HUES6 (cell line): ENCODE measurements at regions not wholly inside any gene's neighbourhood (a gene's known extent, or its start where the extent isn't known, plus 50 kb on each side); places are given as distances from the start of the nearest gene placed in this dataset.
"Not testable (repeated sequence)": the region's sequence is repeated elsewhere in the genome, so short reads cannot be mapped to it uniquely, and the experiment has no call there.

Experiments
- H3K27ac ChIP-seq: 2 replicates; pipeline ENCODE4 v1.7.0; 2013; ENCODE audit warnings: low read depth, mild to moderate bottlenecking, low read length, inconsistent platforms
- H3K27me3 ChIP-seq: 2 replicates; pipeline ENCODE4 v1.6.1; 2013; ENCODE audit warnings: low read length; ENCODE audit not compliant: control insufficient read depth, insufficient read depth
- H3K36me3 ChIP-seq: 2 replicates; pipeline ENCODE4 v1.6.1; 2013; ENCODE audit warnings: low read length; ENCODE audit not compliant: control insufficient read depth, insufficient read depth
- H3K4me1 ChIP-seq: 2 replicates; pipeline ENCODE4 v1.6.1; 2013; ENCODE audit warnings: low read length; ENCODE audit not compliant: control insufficient read depth, insufficient read depth
- H3K4me3 ChIP-seq: 2 replicates; pipeline ENCODE4 v1.5.1; 2013; ENCODE audit warnings: low read depth, low read length
- H3K9ac ChIP-seq: one replicate; pipeline ENCODE4 v1.6.1; 2013; ENCODE audit warnings: mild to moderate bottlenecking, low read length
- H3K9me3 ChIP-seq: 2 replicates; pipeline ENCODE4 v1.6.1; 2013; ENCODE audit warnings: low read depth, low read length; ENCODE audit not compliant: control insufficient read depth, insufficient read depth

DNA sequence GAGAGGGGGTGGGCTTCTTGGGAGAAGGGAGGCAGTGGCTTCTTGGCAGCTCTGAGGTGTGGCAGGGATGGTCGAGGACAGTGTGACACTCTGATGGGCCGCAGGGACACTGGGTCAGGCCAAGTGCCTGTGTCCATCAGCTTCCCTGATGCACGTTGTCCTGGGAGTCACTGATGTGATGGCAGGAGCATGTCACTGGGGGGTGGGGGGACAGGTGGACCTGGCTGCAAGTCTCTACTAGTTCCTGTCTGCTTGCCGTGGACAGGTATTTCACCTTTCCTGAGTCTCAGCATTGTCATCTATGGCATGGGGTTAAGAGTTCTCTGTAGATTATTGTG lies 592.9 kb downstream of the TBC1D22A start:
- no peaks in the 10 kb centered on the region for H3K4me1 ChIP-seq
- H3K4me3 ChIP-seq: no peak overlapping the region
- no peak overlapping the region for H3K27ac ChIP-seq
- H3K36me3 ChIP-seq: no peaks in the 10 kb centered on the region
- H3K9me3 ChIP-seq: peaks cover 88% of the 10 kb centered on the region
- H3K9ac ChIP-seq: no peak overlapping the region
- H3K27me3 ChIP-seq: no peaks in the 10 kb centered on the region; the same call in 1 of the 2 replicates

DNA sequence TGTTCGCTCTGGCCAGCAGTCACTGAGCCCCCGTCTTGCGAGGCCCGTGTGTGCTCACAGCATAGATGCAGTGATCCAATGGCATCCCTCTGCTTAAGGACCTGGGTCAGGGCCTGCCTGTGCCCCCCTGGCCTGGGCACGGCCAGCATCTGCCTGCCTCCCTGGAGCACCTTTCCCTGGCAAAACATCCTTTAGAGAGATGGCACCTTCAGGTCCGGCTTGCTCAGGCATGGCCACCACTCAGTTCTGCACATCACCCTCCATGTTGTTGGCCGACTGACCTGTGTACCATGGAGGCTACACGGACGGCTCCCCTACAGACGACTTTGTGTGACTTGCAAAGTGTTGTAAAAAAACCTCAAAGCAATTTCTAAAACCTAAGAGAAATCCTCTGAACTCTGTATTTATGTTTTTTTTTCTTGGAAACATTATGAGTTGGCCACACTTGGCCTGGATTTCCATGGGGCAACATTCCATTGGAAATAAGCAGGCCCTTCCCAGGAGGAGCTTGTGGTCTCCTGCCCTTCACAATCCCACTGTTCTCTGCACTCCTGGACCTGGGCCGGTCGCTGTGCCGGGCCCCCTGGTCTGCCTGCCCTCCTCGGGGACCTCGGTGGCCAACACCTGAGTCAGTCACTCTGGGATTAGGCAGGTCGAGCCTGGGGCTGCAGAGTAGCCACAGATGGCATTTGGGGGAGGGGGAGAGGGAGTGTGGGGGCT lies 592.4 kb downstream of the TBC1D22A start:
- H3K4me3 ChIP-seq: no peak overlapping the region
- H3K4me1 ChIP-seq: no peaks in the 10 kb centered on the region
- H3K9me3 ChIP-seq: peaks cover 84% of the 10 kb centered on the region
- no peaks in the 10 kb centered on the region for H3K36me3 ChIP-seq
- no peaks in the 10 kb centered on the region; the same call in 1 of the 2 replicates for H3K27me3 ChIP-seq
- H3K27ac ChIP-seq: no peak overlapping the region
- H3K9ac ChIP-seq: no peak overlapping the region

DNA sequence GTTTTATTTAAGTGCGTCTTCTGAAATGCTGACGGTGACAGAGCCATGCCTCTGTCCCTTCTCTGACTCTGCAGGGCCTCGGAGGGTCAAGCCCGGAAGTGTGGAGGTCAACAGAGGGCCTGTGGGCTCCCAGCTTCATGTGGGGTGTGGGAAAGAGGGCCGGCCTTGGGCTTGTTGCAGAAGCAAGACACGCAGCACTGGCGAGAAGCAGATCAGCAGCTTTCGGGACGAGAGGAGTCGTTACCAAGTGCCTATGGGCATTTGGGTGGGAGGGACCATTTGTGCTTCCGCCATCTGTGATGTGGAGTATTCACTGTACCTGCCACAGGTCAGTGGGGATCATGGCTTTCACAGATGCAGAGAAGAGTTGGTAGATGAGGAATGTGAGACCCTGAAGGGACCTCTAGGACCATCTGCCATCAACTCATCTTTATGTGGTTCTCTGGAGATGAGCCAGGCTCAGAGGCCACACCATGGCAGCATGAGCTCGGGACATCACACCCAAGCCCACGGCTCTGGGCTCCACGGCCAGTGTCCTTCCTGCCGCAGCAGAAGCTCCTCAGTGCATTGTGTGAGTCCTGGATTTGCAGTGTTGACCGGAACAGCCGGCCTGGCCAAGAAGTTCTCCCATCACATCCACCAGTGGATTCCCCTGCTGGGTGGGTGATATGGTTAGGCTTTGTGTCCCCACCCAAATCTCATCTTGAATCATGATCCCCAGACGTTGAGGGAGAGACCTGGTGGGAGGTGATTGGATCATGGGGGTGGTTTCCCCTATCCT lies 590.7 kb downstream of the TBC1D22A start:
- Histone ChIP-seq H3K27me3 (no peaks in the 10 kb centered on the region), H3K9me3 (peaks cover 68% of the 10 kb centered on the region), H3K9ac (no peak overlapping the region), H3K36me3 (no peaks in the 10 kb centered on the region), H3K4me3 (no peak overlapping the region), H3K27ac (no peak overlapping the region), H3K4me1 (no peaks in the 10 kb centered on the region)

DNA sequence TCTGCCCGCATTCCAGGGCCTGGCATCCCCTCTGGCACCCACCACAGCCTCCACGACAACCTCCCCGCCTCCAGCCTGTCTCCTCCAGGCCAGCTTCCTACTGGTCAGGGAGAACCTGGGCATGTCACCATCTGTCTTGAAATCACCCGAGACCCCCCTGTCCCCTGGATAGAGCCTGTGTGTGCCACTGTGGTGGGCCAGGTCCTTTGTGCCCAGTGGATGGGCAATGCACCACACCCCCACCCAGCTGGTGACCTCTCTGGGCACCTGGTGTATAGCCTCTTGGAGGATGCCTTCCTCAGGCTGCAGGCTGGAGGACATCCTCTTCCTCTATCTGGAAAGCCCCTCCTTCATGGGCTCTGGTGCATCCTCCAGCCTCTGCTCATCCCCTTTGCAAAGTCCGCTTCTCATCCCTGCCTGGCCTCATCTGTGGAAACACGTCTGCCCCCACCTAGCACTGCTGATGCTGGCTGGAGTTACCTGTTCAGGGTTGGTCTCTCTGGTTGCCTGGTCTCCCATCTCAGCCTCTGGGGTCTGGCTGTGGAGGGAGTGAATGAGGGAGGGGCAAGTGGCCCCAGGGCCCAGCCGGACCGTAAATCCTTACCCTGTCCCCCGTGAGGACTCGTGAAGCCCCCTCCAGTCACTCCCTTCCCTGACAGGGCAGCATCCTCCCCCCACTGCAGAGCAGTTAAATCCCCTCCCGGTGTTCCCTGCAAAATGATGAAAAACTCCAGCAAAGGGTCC lies 589.6 kb downstream of the TBC1D22A start:
- Histone ChIP-seq H3K27ac (no peak overlapping the region), H3K9ac (no peak overlapping the region), H3K4me3 (no peak overlapping the region), H3K4me1 (no peaks in the 10 kb centered on the region), H3K36me3 (no peaks in the 10 kb centered on the region), H3K9me3 (peaks cover 59% of the 10 kb centered on the region), H3K27me3 (no peaks in the 10 kb centered on the region)

DNA sequence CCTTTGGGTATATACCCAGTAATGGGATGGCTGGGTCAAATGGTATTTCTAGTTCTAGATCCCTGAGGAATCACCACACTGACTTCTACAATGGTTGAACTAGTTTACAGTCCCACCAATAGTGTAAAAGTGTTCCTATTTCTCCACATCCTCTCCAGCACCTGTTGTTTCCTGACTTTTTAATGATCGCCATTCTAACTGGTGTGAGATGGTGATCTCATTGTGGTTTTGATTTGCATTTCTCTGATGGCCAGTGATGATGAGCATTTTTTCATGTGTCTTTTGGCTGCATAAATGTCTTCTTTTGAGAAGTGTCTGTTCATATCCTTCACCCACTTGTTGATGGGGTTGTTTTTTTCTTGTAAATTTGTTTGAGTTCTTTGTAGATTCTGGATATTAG lies 583.8 kb downstream of the TBC1D22A start:
- not testable (repeated sequence) for H3K4me3 ChIP-seq, H3K4me1 ChIP-seq, H3K27ac ChIP-seq, H3K27me3 ChIP-seq, H3K36me3 ChIP-seq, H3K9ac ChIP-seq
- H3K9me3 ChIP-seq: peaks cover 45% of the 10 kb centered on the region; the same call in 1 of the 2 replicates

DNA sequence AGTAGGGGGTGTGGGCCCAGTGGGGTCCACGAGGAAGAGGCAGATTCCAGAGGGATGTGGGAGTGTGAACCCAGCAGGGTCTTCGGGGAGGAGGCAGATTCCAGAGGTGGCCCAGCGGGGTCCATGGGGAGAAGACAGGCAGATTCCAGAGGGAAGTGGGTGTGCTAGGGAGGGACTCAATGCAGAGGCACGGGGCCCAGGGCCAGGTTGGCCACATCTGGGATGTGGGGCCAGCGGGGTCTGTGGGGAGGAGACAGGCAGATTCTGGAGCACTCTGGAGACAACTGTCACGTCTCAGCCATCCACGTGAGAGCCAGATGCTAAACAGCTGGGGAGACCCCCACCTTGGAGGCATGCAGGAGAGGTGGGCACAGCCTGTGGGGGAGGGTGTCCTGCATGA lies 582.6 kb downstream of the TBC1D22A start:
- Histone ChIP-seq H3K9me3 (peaks cover 49% of the 10 kb centered on the region; the same call in 1 of the 2 replicates), H3K27ac (no peak overlapping the region), H3K9ac (no peak overlapping the region), H3K27me3 (peaks cover 4% of the 10 kb centered on the region; the same call in 1 of the 2 replicates), H3K4me1 (no peaks in the 10 kb centered on the region), H3K4me3 (no peak overlapping the region), H3K36me3 (no peaks in the 10 kb centered on the region)

DNA sequence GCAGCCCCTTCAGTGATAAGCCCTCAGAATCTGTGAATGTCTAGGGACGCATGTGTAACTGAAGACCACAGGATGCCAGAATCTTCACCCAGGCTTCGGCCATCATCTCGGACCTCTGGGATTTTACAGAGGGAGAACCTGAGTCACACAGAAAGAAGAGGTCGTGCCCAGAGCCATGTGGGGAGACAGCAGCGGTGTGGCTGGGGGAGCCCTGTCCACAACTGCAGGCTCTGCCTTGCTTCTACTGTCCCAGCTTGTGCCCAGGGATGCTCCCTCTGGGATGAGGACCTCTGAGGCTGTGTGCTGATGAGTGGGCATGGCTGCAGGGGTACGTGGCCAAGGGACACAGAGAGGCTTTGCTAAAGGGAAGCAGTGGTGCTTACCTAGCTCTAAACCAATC lies 582.0 kb downstream of the TBC1D22A start:
- no peaks in the 10 kb centered on the region for H3K4me1 ChIP-seq
- H3K36me3 ChIP-seq: no peaks in the 10 kb centered on the region
- peaks cover 4% of the 10 kb centered on the region; the same call in 1 of the 2 replicates for H3K27me3 ChIP-seq
- no peak overlapping the region for H3K27ac ChIP-seq
- H3K4me3 ChIP-seq: no peak overlapping the region
- H3K9ac ChIP-seq: no peak overlapping the region
- peaks cover 53% of the 10 kb centered on the region; the same call in 1 of the 2 replicates for H3K9me3 ChIP-seq

DNA sequence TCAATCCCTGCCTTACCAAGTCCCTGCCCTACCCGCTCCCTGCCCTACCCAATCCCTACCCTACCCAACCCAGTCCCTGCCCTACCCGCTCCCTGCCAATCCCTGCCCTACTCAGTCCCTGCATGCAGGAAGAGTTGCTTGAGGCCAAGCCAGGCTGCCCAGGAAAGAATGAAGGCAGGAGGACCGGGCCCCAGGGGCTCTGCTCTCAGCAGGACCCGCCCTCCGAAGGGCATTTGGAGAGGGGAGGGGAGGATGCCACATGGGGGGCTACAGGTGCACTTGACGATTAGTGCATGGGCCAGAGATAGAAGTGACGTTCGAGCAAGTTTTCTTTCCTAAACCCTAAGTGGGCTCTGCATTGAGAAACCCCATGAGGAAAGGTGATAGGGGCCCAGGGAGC lies 581.2 kb downstream of the TBC1D22A start:
- Histone ChIP-seq H3K27me3 (peaks cover 4% of the 10 kb centered on the region; the same call in 1 of the 2 replicates), H3K27ac (no peak overlapping the region), H3K4me1 (no peaks in the 10 kb centered on the region), H3K9me3 (peaks cover 58% of the 10 kb centered on the region; the same call in 1 of the 2 replicates), H3K9ac (no peak overlapping the region), H3K4me3 (no peak overlapping the region), H3K36me3 (no peaks in the 10 kb centered on the region)

DNA sequence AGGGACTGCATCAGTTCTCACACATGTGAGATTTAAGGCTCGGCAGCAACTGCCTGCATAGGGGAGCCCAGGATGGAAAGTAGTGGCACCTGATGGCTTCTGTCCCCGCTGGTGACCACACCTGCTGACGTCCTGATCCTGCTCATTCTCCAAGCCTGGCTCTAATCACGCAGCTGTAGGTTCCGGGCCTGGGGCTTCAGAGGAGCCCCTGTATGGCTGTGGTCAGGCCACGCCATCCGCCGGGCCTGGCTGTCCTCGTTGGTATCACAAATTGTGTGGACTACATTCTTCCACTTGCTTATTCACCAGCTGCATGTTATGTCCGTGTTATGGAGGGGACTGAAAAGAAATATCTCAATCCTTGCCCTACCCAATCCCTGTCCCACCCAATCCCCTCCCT lies 580.0 kb downstream of the TBC1D22A start:
- Histone ChIP-seq H3K27me3 (peaks cover 4% of the 10 kb centered on the region; the same call in 1 of the 2 replicates), H3K9me3 (peaks cover 58% of the 10 kb centered on the region; the same call in 1 of the 2 replicates), H3K4me1 (no peaks in the 10 kb centered on the region), H3K9ac (no peak overlapping the region), H3K27ac (no peak overlapping the region), H3K4me3 (no peak overlapping the region), H3K36me3 (no peaks in the 10 kb centered on the region)

DNA sequence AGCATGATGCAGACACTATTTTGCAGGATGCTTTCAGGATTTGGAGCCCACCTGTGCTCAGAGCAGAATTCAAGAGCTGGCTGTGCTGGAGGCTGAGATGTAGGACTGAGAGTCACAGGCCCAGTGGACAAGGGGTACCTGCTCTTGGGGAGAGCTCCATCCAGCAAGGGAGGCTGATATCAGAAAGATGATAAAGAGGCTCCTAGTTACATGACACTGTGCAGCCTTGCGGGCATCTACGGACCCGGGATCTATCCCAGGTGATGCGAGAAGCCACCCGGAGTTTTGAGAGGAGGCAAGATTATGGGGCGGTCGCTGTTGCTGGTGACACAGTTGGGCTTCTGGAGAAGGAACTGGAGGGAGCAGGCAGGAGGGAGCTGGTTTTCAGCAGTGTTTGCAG lies 579.0 kb downstream of the TBC1D22A start:
- Histone ChIP-seq H3K9me3 (peaks cover 68% of the 10 kb centered on the region; the same call in 1 of the 2 replicates), H3K36me3 (no peaks in the 10 kb centered on the region), H3K4me1 (no peaks in the 10 kb centered on the region; the same call in 1 of the 2 replicates), H3K27me3 (peaks cover 4% of the 10 kb centered on the region; the same call in 1 of the 2 replicates), H3K27ac (no peak overlapping the region), H3K9ac (no peak overlapping the region), H3K4me3 (no peak overlapping the region)
